GM10266 (cell line): ENCODE measurements at regions not wholly inside any gene's neighbourhood (a gene's known extent, or its start where the extent isn't known, plus 50 kb on each side); places are given as distances from the start of the nearest gene placed in this dataset.

ENCODE experiments used
- DNase-seq: peaks from one replicate; pipeline ENCODE4 v3.0.0; 2012; ENCODE audit errors: extremely low spot score
- CTCF ChIP-seq: IDR thresholded peaks from 2 replicates; pipeline ENCODE4 v1.5.1; 2012; ENCODE audit warnings: mild to moderate bottlenecking, low read depth; ENCODE audit not compliant: control insufficient read depth, insufficient read depth; ENCODE audit errors: missing control alignments

GRCh38 chr5:105409695-105410094 lies 1847.1 kb upstream of the NUDT12 start:
- TF ChIP-seq CTCF, result no peak
- no peak for DNase-seq

- TF ChIP-seq CTCF, result no peak
- DNase-seq, result no peak
These were observed 1844.6 kb upstream of the NUDT12 start for GRCh38 chr5:105407200-105407599.

GRCh38 chr5:105397749-105398148 lies 1835.2 kb upstream of the NUDT12 start:
- DNase-seq, result no peak
- TF ChIP-seq CTCF, result no peak

- DNase-seq, result no peak
- no peak for TF ChIP-seq CTCF
These were observed 1830.1 kb upstream of the NUDT12 start for GRCh38 chr5:105392710-105393149.

DNA sequence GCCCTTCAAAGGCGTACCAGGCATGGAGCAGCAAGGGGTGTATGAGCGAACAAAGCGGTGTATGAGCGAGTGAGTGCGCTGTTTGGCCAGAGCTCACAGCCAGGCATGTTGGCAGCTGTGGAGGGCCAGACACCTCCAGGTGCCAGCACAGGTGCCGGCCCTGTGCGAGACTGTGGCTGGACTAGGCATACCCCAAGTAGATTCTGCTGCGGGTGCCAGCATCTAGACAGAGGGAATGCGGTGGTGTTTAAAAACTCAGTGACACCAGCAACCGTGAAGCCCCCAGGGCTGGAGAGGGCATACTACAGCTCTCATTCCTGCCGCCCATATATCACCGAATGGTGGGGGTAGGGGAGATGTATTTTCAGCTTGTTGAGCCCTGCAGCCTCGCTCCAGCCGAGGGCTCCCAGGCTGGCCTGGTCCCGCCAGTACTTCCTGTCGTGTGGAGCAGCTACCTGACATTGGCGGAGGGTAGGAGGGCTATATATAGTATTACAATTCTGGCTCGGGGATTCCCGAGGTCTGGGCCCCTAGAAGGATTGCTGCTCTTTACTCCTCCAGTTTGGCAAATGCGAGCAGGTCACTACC lies 1829.6 kb upstream of the NUDT12 start:
- no peak for DNase-seq
- no peak for TF ChIP-seq CTCF

DNA sequence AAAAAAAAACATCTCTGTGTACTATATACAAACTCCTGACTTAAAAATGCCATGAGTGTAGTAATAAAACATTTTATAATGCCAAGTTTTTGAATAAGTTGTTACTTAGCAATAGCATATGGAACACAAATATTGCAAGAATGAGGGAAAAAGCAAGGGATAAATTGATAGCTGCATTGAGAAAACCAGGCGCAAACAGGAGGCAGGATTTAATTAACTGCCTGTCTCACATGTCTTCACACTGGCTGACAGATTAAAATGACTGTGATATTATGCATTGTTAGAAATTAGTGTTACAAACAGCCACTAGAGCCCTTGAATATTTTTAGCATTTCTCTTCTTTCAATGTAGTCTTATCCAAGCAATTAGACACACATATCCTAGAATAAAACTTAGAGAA lies 1817.5 kb upstream of the NUDT12 start:
- no peak for DNase-seq
- TF ChIP-seq CTCF, result no peak

DNA sequence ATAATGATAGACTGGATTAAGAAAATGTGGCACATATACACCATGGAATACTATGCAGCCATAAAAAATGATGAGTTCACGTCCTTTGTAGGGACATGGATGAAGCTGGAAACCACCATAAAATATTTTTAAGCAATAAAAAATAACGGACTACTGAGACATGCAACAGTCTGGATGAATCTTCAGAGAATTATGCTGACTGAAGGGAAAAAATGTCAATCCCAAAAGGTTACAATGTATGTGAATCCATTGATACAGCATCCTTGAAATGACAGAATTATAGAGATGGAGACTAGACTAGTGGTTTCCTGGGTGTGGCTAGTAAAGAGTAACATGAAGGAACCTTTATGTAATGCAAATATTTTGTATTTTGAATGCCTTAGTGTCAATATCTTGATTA lies 1808.6 kb upstream of the NUDT12 start:
- DNase-seq, result no peak
- no peak for TF ChIP-seq CTCF
